GM23338 (cell line): ENCODE measurements at regions not wholly inside any gene's neighbourhood (a gene's known extent, or its start where the extent isn't known, plus 50 kb on each side); places are given as distances from the start of the nearest gene placed in this dataset.

Source experiments
- ATAC-seq: fragments of 200-7000 bp; cut with Tn5 transposase; 3 replicates; pipeline ENCODE4 v1.9.1; 2020
- DNase-seq: peaks from one replicate; pipeline ENCODE4 v3.0.0-alpha.2; 2015; ENCODE audit warnings: low spot score
- H2AFZ ChIP-seq: fragments of 200-600 bp; sonication (generic); 2 replicates; pipeline ENCODE4 v1.8.0; 2016; ENCODE audit warnings: antibody characterized with exemption, mild to moderate bottlenecking, moderate library complexity
- H3F3A ChIP-seq: fragments of 200-600 bp; sonication (generic); replicated peaks from 2 replicates; pipeline ENCODE4 v1.8.0; 2017; ENCODE audit warnings: antibody characterized with exemption, mixed run types, low read depth
- H3K27ac ChIP-seq: fragments of 200-600 bp; sonication (generic); 2 replicates; pipeline ENCODE4 v1.6.1; 2016; ENCODE audit warnings: low read depth
- H3K27me3 ChIP-seq: fragments of 200-600 bp; sonication (generic); 2 replicates; pipeline ENCODE4 v1.8.0; 2016; ENCODE audit warnings: mild to moderate bottlenecking, mixed run types, moderate library complexity; ENCODE audit not compliant: insufficient read depth
- H3K36me3 ChIP-seq: fragments of 200-600 bp; sonication (generic); 2 replicates; pipeline ENCODE4 v1.8.0; 2016; ENCODE audit warnings: mild to moderate bottlenecking; ENCODE audit not compliant: insufficient read depth
- H3K4me1 ChIP-seq: fragments of 200-600 bp; sonication (generic); 2 replicates; pipeline ENCODE4 v1.8.0; 2016; ENCODE audit warnings: mild to moderate bottlenecking, moderate library complexity; ENCODE audit not compliant: insufficient read depth
- H3K4me2 ChIP-seq: fragments of 200-600 bp; sonication (generic); 2 replicates; pipeline ENCODE4 v1.7.1; 2017; ENCODE audit warnings: mixed run types
- H3K4me3 ChIP-seq: fragments of 200-600 bp; sonication (generic); 2 replicates; pipeline ENCODE4 v1.6.1; 2016; ENCODE audit warnings: mixed run types
- H3K79me2 ChIP-seq: fragments of 200-600 bp; sonication (generic); replicated peaks from 2 replicates; pipeline ENCODE4 v1.8.0; 2017; ENCODE audit warnings: mild to moderate bottlenecking; ENCODE audit not compliant: insufficient read depth
- H3K9me2 ChIP-seq: fragments of 200-600 bp; sonication (generic); 2 replicates; pipeline ENCODE4 v1.8.0; 2017; ENCODE audit not compliant: insufficient read depth
- H4K20me1 ChIP-seq: fragments of 200-600 bp; sonication (generic); replicated peaks from 2 replicates; pipeline ENCODE4 v1.8.0; 2017; ENCODE audit warnings: mild to moderate bottlenecking; ENCODE audit not compliant: insufficient read depth
- H3K27ac Mint-ChIP-seq: 2 replicates; pipeline ENCODE4 v1.8.0; 2020; ENCODE audit warnings: inconsistent platforms, mild to moderate bottlenecking, moderate library complexity, mixed read lengths
- H3K27me3 Mint-ChIP-seq: 3 replicates; pipeline ENCODE4 v1.8.0; 2022; ENCODE audit warnings: low read depth, mild to moderate bottlenecking, moderate library complexity, mixed read lengths, inconsistent platforms; ENCODE audit not compliant: insufficient read depth, poor library complexity
- H3K36me3 Mint-ChIP-seq: 3 replicates; pipeline ENCODE4 v1.8.0; 2021; ENCODE audit warnings: low read depth, mild to moderate bottlenecking, inconsistent platforms, moderate library complexity, mixed read lengths
- H3K4me1 Mint-ChIP-seq: 3 replicates; pipeline ENCODE4 v1.8.0; 2020; ENCODE audit warnings: mild to moderate bottlenecking, inconsistent platforms, mixed read lengths
- H3K4me3 Mint-ChIP-seq: 3 replicates; pipeline ENCODE4 v1.8.0; 2021; ENCODE audit warnings: moderate library complexity, mild to moderate bottlenecking, inconsistent platforms, mixed read lengths
- H3K9me3 Mint-ChIP-seq: 3 replicates; pipeline ENCODE4 v1.8.0; 2020; ENCODE audit warnings: moderate library complexity, mild to moderate bottlenecking, inconsistent platforms, mixed read lengths
- CTCF ChIP-seq, 2 experiments: fragments of 200-600 bp in 1 of 2; sonication (generic) in 1 of 2; conservative IDR thresholded peaks; 2 replicates each; pipeline versions ENCODE4 v1.5.1 to v1.6.1; 2016 to 2017; ENCODE audit warnings: antibody characterized with exemption in 2 of 2, low read depth in 2 of 2, mild to moderate bottlenecking in 2 of 2, moderate library complexity in 1 of 2
- EZH2phosphoT487 ChIP-seq: fragments of 200-600 bp; sonication (generic); IDR thresholded peaks from one replicate; pipeline ENCODE4 v1.8.1; 2018; ENCODE audit warnings: antibody characterized with exemption; ENCODE audit not compliant: unreplicated experiment
- JUNB ChIP-seq: IDR thresholded peaks from one replicate; pipeline ENCODE4 v1.6.1; 2016; ENCODE audit warnings: antibody characterized with exemption; ENCODE audit not compliant: unreplicated experiment
- NANOG ChIP-seq: IDR thresholded peaks from 2 replicates; pipeline ENCODE4 v1.6.1; 2016; ENCODE audit warnings: antibody characterized with exemption, borderline replicate concordance
- REST ChIP-seq: IDR thresholded peaks from one replicate; pipeline ENCODE4 v1.6.1; 2018; ENCODE audit warnings: antibody characterized with exemption; ENCODE audit not compliant: unreplicated experiment
- ZNF331 ChIP-seq: fragments of 250-450 bp; sonication (Bioruptor Pico); IDR thresholded peaks from 2 replicates; pipeline ENCODE4 v1.5.0; 2020; ENCODE audit warnings: low read depth, mild to moderate bottlenecking, moderate library complexity
- TF ChIP-seq, protein P1 (sequence below): IDR thresholded peaks from 2 replicates; pipeline ENCODE4 v1.6.1; 2016; ENCODE audit warnings: antibody characterized with exemption

GRCh38 chr2:22999951-23000350 is 385.0 kb upstream of the KLHL29 start:
- ATAC-seq (no peak), DNase-seq (no peak)
- Histone ChIP-seq H3K4me2 (no peak overlapping the region), H3K4me1 (no peaks in the 10 kb centered on the region), H4K20me1 (no peaks in the 10 kb centered on the region), H3F3A (no peaks in the 10 kb centered on the region), H3K27me3 (no peaks in the 10 kb centered on the region), H2AFZ (no peak overlapping the region), H3K79me2 (no peaks in the 10 kb centered on the region), H3K36me3 (no peaks in the 10 kb centered on the region), H3K27ac (no peak overlapping the region), H3K9me2 (peaks cover 10% of the 10 kb centered on the region), H3K4me3 (no peak overlapping the region)
- Mint-ChIP-seq H3K9me3 (no peaks in the 10 kb centered on the region), H3K27me3 (no peaks in the 10 kb centered on the region), H3K36me3 (no peaks in the 10 kb centered on the region), H3K27ac (no peak overlapping the region), H3K4me3 (no peak overlapping the region), H3K4me1 (0 out of 3 replicates have a peak, but pooled peaks cover 3% of the 10 kb centered on the region)
- TF ChIP-seq ZNF331 (CRISPR knock-in tag) (no peak), NANOG (no peak), EZH2phosphoT487 (no peak), REST (no peak)
- TF ChIP-seq, protein P1, sequence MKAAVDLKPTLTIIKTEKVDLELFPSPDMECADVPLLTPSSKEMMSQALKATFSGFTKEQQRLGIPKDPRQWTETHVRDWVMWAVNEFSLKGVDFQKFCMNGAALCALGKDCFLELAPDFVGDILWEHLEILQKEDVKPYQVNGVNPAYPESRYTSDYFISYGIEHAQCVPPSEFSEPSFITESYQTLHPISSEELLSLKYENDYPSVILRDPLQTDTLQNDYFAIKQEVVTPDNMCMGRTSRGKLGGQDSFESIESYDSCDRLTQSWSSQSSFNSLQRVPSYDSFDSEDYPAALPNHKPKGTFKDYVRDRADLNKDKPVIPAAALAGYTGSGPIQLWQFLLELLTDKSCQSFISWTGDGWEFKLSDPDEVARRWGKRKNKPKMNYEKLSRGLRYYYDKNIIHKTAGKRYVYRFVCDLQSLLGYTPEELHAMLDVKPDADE, result no peak

DNA sequence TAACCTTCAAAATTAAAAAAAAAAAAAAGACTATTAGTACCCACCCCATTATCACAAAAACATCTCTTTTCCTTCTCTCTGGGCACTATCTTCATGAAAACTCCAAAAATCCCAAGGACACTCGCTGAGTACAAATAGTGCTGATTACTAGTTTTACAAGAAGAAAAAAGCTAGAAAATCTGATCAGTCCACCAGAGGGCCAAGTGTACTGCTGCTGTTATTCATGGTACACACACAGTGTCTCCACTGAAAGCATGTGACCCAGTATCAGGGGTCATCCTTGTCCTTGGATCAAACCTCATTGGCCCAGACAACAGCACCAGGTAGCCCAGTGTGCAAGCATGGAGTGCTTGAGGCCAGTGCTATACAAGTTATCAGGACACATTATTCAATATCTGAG is 382.7 kb upstream of the KLHL29 start:
- no peaks in the 10 kb centered on the region for H3K79me2 ChIP-seq
- no peak overlapping the region for H3K4me3 Mint-ChIP-seq
- H3K27me3 Mint-ChIP-seq, result no peaks in the 10 kb centered on the region
- H3K27ac ChIP-seq, result no peak overlapping the region
- H3K9me3 Mint-ChIP-seq, result no peaks in the 10 kb centered on the region; the same call in 2 of the 3 replicates
- H3K4me3 ChIP-seq, result no peak overlapping the region
- H2AFZ ChIP-seq, result 0 out of 2 replicates have a peak overlapping the region, but pooled peaks have one; percentile 56
- H3K27me3 ChIP-seq, result no peaks in the 10 kb centered on the region
- no peaks in the 10 kb centered on the region for H3K4me1 Mint-ChIP-seq
- ATAC-seq, result no peak
- no peak overlapping the region for H3K4me2 ChIP-seq
- no peak overlapping the region for H3K27ac Mint-ChIP-seq
- H4K20me1 ChIP-seq, result no peaks in the 10 kb centered on the region
- H3K36me3 ChIP-seq, result no peaks in the 10 kb centered on the region
- DNase-seq, result peak; percentile 3
- no peaks in the 10 kb centered on the region for H3F3A ChIP-seq
- H3K4me1 ChIP-seq, result no peaks in the 10 kb centered on the region
- H3K9me2 ChIP-seq, result peaks cover 8% of the 10 kb centered on the region
- no peaks in the 10 kb centered on the region for H3K36me3 Mint-ChIP-seq
- TF ChIP-seq JUNB, result no peak
- TF ChIP-seq CTCF (conservative IDR thresholded peaks at IDR 0.05; ENCODE audit: low read depth in 2 of 2), result 0 out of 4 replicates have a peak, but pooled peaks have one; percentile 7 to 19
